NCI-H146 (cell line): ENCODE measurements at regions not wholly inside any gene's neighbourhood (a gene's known extent, or its start where the extent isn't known, plus 50 kb on each side); places are given as distances from the start of the nearest gene placed in this dataset.

Experiments
- DNase-seq: peaks from one replicate; lab custom pipeline; 2025; lab: John Stamatoyannopoulos, UW

- DNase-seq: no peak
Observed at GRCh38 chr14:29278301-29279263, 512.0 kb downstream of the FOXG1 start.

- no peak for DNase-seq
Observed at GRCh38 chr14:29282169-29282568, 515.6 kb downstream of the FOXG1 start.

DNA sequence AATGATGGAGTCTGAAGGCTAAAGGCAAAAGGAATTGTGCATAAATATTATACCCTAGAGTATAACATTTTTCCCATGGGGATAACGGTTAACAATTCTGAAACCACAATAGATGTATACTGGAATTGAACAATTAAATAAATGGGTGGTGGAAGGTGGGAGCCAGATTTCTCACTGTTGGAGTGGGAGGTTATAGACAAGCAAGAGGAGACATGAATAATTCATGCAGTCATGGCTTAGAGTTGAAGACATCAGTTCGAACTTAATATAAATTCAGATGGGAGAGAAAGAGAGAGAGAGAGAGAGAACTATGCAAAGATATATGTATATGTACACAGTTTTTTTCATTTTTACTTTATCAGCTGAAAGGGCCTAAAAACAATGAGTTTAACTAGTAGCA, 523.9 kb downstream of the FOXG1 start:
- DNase-seq: no peak

DNA sequence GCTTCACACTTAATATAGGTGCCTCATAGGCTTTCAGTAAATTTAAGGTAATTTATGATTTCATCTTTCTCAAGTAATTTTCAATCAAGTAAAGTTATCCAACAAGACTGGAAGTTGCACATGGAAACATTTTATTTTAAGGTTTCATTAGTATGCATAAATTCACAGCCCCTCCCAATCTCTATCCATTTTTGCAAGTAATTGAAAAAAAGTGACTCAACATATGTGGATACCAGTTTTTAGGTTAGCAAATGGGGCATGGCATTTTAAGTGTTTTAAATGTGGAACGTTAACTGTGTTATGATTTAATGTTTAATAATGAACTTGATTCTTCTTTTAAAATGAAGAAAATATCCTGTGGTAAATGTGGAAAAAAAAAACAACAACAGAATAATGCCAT, 532.8 kb downstream of the FOXG1 start:
- DNase-seq: no peak

DNA sequence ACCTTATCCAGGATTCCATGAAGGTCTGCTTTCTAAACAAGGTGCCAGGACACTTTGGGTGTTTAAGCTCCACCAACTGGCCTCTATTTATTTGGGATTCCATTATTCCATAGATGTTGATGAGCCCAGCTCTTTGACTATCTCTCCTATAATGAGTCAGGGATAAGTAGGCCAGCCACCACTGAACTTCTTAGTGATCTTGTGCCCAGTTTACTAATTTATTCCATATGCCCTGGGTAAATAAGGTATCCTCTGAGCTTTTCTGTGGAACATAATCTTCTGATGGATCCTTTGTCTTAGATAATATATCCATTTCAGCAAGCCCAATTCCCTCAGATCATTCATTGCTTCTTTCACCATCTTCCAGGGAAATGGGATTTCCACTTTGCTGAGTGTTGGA, 535.0 kb downstream of the FOXG1 start:
- no peak for DNase-seq

DNA sequence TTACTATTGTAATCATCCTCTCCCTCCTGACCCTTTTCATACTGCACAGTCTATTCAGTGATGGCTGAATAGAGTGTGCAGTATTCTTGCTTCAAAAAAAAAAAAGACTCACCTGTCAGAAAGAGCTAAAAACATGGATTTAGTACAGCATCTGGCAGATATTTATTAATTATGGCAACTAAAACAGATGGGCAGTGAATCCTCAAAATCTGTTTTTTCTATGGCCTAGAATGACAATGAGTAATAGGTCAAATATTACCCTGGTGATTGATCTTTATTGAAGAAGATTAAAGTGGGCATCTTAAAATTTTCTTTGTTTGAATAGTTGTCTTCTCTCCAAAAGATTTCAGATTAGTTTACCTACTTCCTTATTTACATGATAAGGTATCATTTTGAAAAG, 543.6 kb downstream of the FOXG1 start:
- DNase-seq: no peak

GRCh38 chr14:29310757-29311156, 544.2 kb downstream of the FOXG1 start:
- no peak for DNase-seq

DNA sequence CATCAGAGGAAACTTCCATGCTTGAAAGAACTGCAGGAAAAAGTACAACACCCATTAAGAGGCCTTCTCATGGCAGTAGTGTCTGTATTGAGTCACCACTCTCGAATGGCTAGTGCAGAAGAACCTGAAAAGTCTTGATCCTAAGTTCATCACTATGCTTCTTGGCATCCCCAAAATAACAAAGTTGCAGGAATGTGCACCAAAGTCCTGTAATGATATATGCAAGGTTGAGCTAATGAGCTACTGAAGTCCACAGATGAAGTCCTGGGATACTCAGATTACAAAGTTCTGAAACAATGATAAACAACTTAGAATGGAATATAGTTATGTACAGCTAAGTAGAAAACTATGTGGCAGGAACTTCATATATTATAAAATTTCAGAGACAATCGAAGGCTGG, 545.4 kb downstream of the FOXG1 start:
- no peak for DNase-seq

GRCh38 chr14:29316936-29317335, 550.3 kb downstream of the FOXG1 start:
- DNase-seq: no peak

- no peak for DNase-seq
Observed at GRCh38 chr14:29317423-29317822, 550.8 kb downstream of the FOXG1 start.

GRCh38 chr14:29320286-29320685, 553.7 kb downstream of the FOXG1 start:
- DNase-seq: no peak

- no peak for DNase-seq
Observed at GRCh38 chr14:29321646-29322045, 555.1 kb downstream of the FOXG1 start.

DNA sequence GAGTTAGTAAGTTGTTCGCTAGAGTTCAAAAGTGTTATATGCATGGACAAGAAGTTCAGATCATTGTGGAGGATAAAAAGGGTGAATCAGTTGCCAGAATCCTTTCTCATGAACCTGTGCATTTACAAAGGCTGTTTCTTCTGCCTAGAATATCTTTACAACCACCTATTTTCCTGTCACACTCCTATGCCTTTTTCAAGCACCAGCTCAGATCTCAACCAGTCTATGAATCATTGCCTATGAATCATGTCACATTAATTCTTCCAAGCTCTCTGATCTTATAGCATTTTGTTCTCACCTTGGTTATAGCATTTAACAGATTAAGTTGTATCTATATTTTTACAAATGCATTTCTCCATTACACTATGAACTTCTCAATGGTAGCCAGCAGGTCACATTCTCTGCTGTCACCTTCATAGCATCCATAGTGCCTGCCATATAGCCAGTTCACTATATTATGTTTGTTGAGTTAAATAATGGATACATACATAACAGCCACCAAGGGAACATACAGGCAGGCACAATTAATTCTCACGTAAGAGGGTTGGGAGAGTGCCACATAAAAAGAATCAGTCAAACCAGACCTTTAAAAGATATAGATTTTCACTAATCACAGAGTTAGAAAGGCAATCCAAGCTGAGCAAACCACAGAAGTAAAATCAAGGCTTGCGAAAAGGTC, 573.0 kb downstream of the FOXG1 start:
- no peak for DNase-seq

- DNase-seq: no peak
Observed at GRCh38 chr14:29348504-29348903, 579.1 kb downstream of the PRKD1 start.

GRCh38 chr14:29350496-29350895, 577.2 kb downstream of the PRKD1 start:
- DNase-seq: no peak

DNA sequence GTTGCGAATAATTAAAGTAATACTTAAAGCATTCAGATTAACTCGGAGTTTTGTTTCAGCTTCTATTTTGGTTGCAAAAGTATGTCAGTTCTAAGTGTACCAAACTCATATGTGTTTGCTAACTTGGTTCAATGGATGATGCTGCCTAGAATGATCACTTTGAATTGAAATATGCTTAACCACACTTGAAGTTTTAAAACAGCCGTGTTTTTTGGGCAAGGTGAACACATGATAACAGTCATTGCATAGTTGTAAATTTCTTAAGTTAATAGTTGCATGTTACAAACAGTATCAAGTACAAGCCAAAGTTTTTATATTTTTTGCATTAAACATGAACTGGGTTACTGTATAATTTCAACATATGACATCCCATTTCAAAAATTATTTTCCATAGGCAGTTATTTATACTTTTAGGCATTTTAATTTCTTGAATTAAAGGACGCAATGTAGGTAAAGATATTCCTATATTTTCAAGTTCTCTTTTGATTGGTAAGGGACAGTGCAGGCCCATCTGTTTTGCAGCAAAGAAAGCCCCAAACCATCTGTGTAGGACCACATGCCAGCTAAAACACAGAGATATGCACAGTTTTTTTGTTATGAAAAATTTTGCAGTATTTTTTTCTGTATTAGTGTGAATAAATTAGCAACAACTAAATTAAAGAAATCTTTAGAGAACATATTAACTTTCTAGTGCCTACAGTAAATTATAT, 575.5 kb downstream of the PRKD1 start:
- no peak for DNase-seq

GRCh38 chr14:29352706-29353080, 575.0 kb downstream of the PRKD1 start:
- DNase-seq: no peak

GRCh38 chr14:29353513-29353912, 574.1 kb downstream of the PRKD1 start:
- DNase-seq: no peak

DNA sequence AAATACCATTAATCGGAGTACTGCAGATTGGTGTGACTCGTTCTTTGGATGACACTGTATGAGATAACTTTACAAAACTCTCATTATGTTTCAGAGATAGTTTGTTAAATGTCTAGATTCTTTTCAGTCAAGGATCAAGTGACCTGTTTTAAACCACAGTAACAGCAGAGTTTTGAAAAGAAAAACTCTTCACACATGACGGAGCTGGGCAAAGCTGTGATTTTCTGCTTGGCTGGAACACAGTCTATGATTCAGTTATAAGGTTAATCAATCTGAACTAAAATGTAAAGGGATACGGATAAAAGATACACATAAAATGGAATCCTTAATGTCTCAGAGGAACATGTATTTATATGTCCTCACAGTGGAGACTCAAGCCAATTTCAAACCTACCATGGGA, 573.2 kb downstream of the PRKD1 start:
- no peak for DNase-seq

DNA sequence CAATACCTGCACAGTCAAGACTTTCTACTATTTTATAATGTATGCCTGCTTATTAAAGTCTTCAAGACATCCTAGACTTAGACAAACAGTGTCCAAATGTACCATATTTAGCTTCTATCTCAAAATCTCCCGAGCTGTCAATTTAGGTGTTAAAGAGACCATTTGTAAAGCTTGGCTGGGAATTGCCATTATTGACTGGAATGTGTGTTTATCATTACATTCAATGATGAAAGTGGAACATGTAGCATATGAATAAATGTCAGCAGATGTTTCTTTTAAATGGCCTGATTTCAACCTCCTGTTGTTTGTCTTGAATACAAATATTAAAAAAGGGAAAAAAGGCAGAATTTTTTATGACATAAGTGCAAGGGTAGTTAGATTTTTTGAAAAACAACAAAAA, 572.3 kb downstream of the PRKD1 start:
- DNase-seq: peak; percentile 40

DNA sequence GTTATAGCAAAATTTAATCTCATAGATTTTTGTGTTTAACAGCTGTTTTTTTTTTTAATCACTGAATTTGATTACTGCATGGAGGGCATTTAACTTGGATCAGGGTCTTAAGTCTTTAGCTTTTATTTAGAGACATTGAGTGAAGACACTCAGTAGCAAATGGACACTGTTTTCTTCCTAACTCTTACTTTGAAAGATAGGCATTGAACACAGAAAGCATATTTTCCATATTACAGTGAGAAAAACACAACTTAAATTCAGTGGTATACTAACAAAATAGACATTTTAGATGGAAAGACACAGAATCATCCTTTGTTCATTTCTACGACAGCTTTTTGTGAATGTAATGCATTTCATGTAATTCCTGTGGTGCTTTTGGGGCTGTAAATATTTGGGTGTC, 571.8 kb downstream of the PRKD1 start:
- DNase-seq: no peak

GRCh38 chr14:29360656-29361055, 567.0 kb downstream of the PRKD1 start:
- no peak for DNase-seq

DNA sequence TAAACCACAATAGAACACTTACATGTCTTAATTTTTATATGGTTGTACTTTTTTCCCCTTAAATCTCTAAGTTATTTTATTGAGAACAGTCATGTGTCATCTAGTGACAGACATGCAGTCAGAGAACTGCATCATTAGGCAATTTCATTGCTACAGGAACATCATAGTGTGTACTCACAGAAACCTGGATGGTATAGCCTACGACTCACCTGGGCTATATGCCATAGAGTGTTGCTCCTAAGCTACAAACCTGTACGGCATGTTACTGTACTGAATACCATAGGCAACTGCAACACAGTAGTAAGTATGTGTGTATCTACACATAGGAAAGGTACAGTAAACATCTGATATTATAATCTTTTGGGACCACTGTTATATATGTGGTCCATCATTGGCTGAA, 557.6 kb downstream of the PRKD1 start:
- DNase-seq: no peak
